ENCODE measurements at regions not wholly inside any gene's neighbourhood (a gene's known extent, or its start where the extent isn't known, plus 50 kb on each side); places are given as distances from the start of the nearest gene placed in this dataset.
"Not testable (repeated sequence)": the region's sequence is repeated elsewhere in the genome, so short reads cannot be mapped to it uniquely, and the experiment has no call there.

DNA sequence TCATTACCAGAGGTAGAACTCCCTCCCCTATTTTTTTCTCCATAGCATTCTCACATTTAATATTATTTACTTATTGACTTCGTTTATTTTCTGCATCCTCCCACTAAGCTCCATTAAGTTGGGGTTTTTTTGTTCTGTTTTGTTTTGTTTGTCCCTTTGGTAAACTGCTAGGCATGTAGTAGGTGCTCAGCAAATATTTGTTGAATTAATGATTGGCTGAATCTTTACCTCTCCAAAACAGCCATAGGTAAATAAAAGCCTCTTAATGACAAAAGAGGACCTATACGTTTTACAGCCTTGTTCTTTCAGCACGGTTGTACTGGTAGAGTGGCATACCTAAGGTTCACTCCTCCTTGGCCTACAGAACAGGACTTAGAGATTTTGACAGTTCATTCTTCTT is 52.0 kb downstream of the PRORP start:
- no peak overlapping the region for H3K4me2 ChIP-seq (ENCODE audit: low read length)
- H3K27me3 ChIP-seq (ENCODE audit: control insufficient read depth, insufficient read depth, low read length) = no peaks in the 10 kb centered on the region
- no peaks in the 10 kb centered on the region for H3K4me1 ChIP-seq (ENCODE audit: control insufficient read depth, insufficient read depth, low read length)
- H3K4me3 ChIP-seq (ENCODE audit: low read length) = no peak overlapping the region
- H3K9me3 ChIP-seq (replicated peaks; ENCODE audit: low read length) = no peaks in the 10 kb centered on the region
- no peaks in the 10 kb centered on the region for H3K36me3 ChIP-seq (ENCODE audit: insufficient read depth, low read length)
- H3K9ac ChIP-seq (ENCODE audit: low read depth, low read length) = no peak overlapping the region

DNA sequence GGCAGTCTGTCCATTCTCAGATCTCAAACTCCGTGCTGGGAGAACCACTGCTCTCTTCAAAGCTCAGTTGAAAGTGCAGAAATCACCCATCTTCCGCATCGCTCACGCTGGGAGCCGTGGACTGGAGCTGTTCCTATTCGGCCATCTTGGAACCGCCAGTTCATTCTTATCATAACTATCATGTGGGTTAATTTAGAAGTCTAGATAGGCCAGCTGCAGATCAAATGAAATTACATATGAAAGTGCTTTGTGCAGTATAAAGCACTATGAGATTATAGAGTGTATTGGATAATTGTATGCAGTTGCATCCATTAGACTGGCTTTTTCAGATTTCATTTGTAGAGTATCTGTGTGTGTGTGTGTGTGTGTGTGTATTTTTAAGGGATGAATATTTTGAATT is 57.8 kb downstream of the PRORP start:
- no peak overlapping the region for H3K9ac ChIP-seq (ENCODE audit: low read depth, low read length)
- no peaks in the 10 kb centered on the region for H3K36me3 ChIP-seq (ENCODE audit: insufficient read depth, low read length)
- H3K4me2 ChIP-seq (ENCODE audit: low read length) = no peak overlapping the region
- no peaks in the 10 kb centered on the region for H3K27me3 ChIP-seq (ENCODE audit: control insufficient read depth, insufficient read depth, low read length)
- no peaks in the 10 kb centered on the region for H3K4me1 ChIP-seq (ENCODE audit: control insufficient read depth, insufficient read depth, low read length)
- no peak overlapping the region for H3K4me3 ChIP-seq (ENCODE audit: low read length)
- no peaks in the 10 kb centered on the region for H3K9me3 ChIP-seq (replicated peaks; ENCODE audit: low read length)

DNA sequence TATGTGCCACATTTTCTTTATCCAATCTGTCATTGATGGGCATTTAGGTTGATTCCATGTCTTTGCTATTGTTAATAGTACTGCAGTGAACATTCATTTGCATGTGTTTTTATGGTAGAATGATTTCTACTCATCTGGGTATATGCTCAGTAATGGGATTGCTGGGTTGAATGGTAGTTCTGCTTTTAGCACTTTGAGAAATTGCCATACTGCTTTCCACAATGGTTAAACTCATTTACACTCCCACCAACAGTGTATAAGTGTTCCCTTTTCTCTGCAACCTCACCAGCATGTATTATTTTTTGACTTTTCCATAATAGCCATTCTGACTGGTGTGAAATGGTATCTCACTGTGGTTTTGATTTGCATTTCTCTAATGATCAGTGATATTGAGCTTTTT is 62.5 kb downstream of the PRORP start:
- H3K4me3 ChIP-seq (ENCODE audit: low read length) = not testable (repeated sequence)

DNA sequence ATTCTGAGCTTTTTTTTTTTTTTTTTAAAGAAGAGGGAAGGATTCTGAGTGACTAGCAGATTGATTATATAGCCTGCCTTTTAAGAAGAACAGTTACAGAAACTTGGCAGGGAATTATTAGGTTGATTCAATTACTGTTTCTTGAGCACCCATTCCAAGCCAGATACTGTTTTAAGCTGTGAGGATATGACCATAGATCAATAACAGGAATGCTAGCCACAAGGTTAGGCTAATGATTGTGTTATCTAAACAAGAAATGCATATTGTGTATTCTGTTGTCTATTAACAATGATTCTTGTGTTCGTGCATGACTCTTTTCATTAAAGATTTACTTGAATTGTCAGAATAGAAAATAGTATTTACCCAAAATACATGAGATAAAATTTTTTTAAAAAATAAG is 67.1 kb downstream of the PRORP start:
- Histone ChIP-seq H3K4me1 (ENCODE audit: control insufficient read depth, insufficient read depth, low read length) (no peaks in the 10 kb centered on the region), H3K36me3 (ENCODE audit: insufficient read depth, low read length) (no peaks in the 10 kb centered on the region), H3K27me3 (ENCODE audit: control insufficient read depth, insufficient read depth, low read length) (no peaks in the 10 kb centered on the region), H3K4me2 (ENCODE audit: low read length) (no peak overlapping the region), H3K9me3 (replicated peaks; ENCODE audit: low read length) (no peaks in the 10 kb centered on the region), H3K9ac (ENCODE audit: low read depth, low read length) (no peak overlapping the region), H3K4me3 (ENCODE audit: low read length) (no peak overlapping the region)

More for the DNA sequence above, 62.5 kb downstream of the PRORP start:
- not testable (repeated sequence) for H3K27me3 ChIP-seq (ENCODE audit: control insufficient read depth, insufficient read depth, low read length); H3K4me1 ChIP-seq (ENCODE audit: control insufficient read depth, insufficient read depth, low read length); H3K36me3 ChIP-seq (ENCODE audit: insufficient read depth, low read length); H3K9me3 ChIP-seq (replicated peaks; ENCODE audit: low read length); H3K4me2 ChIP-seq (ENCODE audit: low read length); H3K9ac ChIP-seq (ENCODE audit: low read depth, low read length)

DNA sequence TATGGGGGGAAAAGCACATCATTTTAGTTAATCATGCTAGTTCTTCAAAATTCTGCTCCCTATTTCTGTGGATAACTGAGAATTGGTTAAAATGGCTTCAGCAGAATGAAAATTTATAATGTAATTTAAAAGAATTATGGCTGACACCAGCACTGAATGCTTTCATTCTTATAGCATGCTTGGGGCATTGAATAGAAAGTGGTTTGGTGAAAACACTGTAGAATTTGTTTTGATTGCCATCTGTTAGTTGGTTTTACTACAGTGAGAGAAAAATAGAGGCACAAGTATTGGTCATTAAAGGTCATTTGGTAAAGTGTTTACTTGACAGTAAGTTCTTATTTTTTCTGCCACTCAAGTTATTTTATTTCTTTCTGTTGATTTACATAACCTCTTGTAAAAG is 70.8 kb downstream of the PRORP start:
- no peaks in the 10 kb centered on the region for H3K9me3 ChIP-seq (replicated peaks; ENCODE audit: low read length)
- peaks cover 9% of the 10 kb centered on the region for H3K4me1 ChIP-seq (ENCODE audit: control insufficient read depth, insufficient read depth, low read length)
- H3K36me3 ChIP-seq (ENCODE audit: insufficient read depth, low read length) = no peaks in the 10 kb centered on the region
- H3K9ac ChIP-seq (ENCODE audit: low read depth, low read length) = no peak overlapping the region
- no peaks in the 10 kb centered on the region for H3K27me3 ChIP-seq (ENCODE audit: control insufficient read depth, insufficient read depth, low read length)
- H3K4me3 ChIP-seq (ENCODE audit: low read length) = no peak overlapping the region
- no peak overlapping the region for H3K4me2 ChIP-seq (ENCODE audit: low read length)

DNA sequence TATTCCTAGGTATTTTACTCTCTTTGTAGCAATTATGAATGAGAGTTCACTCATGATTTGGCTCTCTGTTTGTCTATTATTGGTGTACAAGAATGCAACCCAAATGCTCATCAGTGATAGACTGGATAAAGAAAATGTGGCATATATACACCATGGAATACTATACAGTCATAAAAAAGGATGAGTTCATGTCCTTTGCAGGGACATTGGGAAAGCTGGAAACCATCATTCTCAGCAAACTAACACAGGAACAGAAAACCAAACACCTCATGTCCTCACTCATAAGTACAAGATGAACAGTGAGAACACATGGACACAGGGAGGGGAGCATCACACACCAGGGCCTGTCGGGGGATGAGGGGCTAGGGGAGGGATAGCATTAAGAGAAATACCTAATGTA is 71.8 kb downstream of the PRORP start:
- not testable (repeated sequence) for H3K9me3 ChIP-seq (replicated peaks; ENCODE audit: low read length); H3K4me3 ChIP-seq (ENCODE audit: low read length); H3K9ac ChIP-seq (ENCODE audit: low read depth, low read length); H3K4me1 ChIP-seq (ENCODE audit: control insufficient read depth, insufficient read depth, low read length); H3K4me2 ChIP-seq (ENCODE audit: low read length); H3K36me3 ChIP-seq (ENCODE audit: insufficient read depth, low read length); H3K27me3 ChIP-seq (ENCODE audit: control insufficient read depth, insufficient read depth, low read length)

DNA sequence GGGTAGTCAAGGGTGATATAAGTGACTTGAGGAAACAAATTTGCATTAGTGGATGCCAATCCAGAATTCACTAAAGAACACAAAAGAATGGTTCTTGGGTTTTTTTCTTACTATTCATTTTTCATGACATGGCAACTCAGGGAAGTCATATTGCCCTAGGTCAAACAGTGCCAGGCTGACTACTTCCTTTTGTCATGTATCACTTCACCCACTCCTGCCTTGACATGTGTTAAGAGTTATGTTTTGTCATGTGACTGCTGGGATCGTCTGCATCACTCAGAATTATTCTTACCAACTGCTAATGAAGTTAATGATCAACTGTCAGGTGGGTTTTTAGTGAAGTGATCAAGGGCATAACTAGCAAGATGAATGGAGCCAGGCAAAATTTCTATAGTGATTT is 74.2 kb downstream of the PRORP start:
- H3K9ac ChIP-seq (ENCODE audit: low read depth, low read length) = no peak overlapping the region

DNA sequence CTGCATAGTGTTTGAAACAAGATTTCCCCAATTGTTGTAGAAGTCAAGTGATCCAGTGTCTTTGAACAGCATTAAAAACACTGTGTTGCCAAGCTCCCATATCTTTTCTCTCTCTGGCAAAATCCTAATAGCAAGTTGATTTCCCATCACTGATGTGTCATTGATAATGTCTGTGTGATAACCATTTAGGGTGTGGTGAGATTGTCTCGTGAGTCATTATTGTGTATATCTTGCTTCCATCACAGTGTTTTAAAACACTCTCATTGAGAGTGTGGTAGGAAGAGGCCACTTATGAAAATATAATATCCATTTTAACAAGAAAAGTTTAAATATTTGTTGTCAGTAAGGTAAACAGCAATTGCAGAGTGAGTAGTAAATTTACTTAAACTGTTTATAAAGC is 74.7 kb downstream of the PRORP start:
- Histone ChIP-seq H3K4me2 (ENCODE audit: low read length) (no peak overlapping the region), H3K27me3 (ENCODE audit: control insufficient read depth, insufficient read depth, low read length) (no peaks in the 10 kb centered on the region), H3K4me3 (ENCODE audit: low read length) (no peak overlapping the region), H3K9ac (ENCODE audit: low read depth, low read length) (no peak overlapping the region), H3K9me3 (replicated peaks; ENCODE audit: low read length) (no peaks in the 10 kb centered on the region), H3K4me1 (ENCODE audit: control insufficient read depth, insufficient read depth, low read length) (peaks cover 9% of the 10 kb centered on the region), H3K36me3 (ENCODE audit: insufficient read depth, low read length) (no peaks in the 10 kb centered on the region)

More for the DNA sequence above, 74.2 kb downstream of the PRORP start:
- Histone ChIP-seq H3K9me3 (replicated peaks; ENCODE audit: low read length) (no peaks in the 10 kb centered on the region), H3K36me3 (ENCODE audit: insufficient read depth, low read length) (no peaks in the 10 kb centered on the region), H3K4me2 (ENCODE audit: low read length) (no peak overlapping the region), H3K27me3 (ENCODE audit: control insufficient read depth, insufficient read depth, low read length) (no peaks in the 10 kb centered on the region), H3K4me3 (ENCODE audit: low read length) (no peak overlapping the region), H3K4me1 (ENCODE audit: control insufficient read depth, insufficient read depth, low read length) (peaks cover 9% of the 10 kb centered on the region)

DNA sequence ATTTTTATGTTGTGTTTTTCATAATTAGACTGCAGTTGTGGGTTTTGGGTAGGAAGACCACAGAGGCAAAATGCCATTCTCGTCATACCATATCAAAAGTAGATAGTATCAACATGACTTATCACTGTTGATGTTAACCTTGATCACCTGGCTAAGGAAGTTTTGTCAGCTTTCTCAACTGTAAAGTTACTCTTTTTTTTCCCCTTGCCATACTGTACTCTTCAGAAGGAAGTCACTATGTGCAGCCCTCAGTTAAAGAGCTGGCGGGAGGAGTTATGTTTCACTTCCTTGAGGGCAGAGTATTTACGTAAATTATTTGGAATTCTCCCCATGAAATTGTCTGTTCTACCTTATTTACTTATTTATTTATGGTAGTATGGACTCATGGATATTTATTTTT is 78.7 kb downstream of the PRORP start:
- H3K27me3 ChIP-seq (ENCODE audit: control insufficient read depth, insufficient read depth, low read length) = no peaks in the 10 kb centered on the region
- H3K4me2 ChIP-seq (ENCODE audit: low read length) = no peak overlapping the region
- no peaks in the 10 kb centered on the region for H3K36me3 ChIP-seq (ENCODE audit: insufficient read depth, low read length)
- H3K4me3 ChIP-seq (ENCODE audit: low read length) = no peak overlapping the region
- H3K4me1 ChIP-seq (ENCODE audit: control insufficient read depth, insufficient read depth, low read length) = peaks cover 9% of the 10 kb centered on the region
- H3K9ac ChIP-seq (ENCODE audit: low read depth, low read length) = no peak overlapping the region
- H3K9me3 ChIP-seq (replicated peaks; ENCODE audit: low read length) = no peaks in the 10 kb centered on the region

DNA sequence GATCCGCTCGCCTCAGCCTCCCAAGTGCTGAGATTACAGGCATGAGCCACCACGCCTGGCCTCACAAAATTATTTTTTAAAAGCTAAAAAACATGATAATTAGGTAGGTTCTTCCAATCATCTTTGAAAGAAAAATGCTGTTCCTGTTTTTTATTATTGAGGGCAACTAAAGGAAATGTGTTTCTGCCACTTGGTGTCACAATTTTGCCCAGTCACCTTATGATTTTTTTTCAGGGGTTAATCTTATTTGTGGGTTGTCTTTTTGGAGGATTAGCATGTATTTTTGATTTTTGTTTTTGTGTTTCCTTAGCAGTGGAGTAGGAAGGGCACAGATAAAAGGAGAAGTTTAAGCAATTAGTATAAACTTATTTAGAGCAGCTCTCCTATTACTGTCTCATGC is 79.8 kb downstream of the PRORP start:
- H3K36me3 ChIP-seq (ENCODE audit: insufficient read depth, low read length) = no peaks in the 10 kb centered on the region
- H3K4me1 ChIP-seq (ENCODE audit: control insufficient read depth, insufficient read depth, low read length) = peaks cover under 1% of the 10 kb centered on the region
- no peak overlapping the region for H3K4me2 ChIP-seq (ENCODE audit: low read length)
- no peak overlapping the region for H3K4me3 ChIP-seq (ENCODE audit: low read length)
- no peaks in the 10 kb centered on the region for H3K9me3 ChIP-seq (replicated peaks; ENCODE audit: low read length)
- no peaks in the 10 kb centered on the region for H3K27me3 ChIP-seq (ENCODE audit: control insufficient read depth, insufficient read depth, low read length)
- H3K9ac ChIP-seq (ENCODE audit: low read depth, low read length) = no peak overlapping the region

DNA sequence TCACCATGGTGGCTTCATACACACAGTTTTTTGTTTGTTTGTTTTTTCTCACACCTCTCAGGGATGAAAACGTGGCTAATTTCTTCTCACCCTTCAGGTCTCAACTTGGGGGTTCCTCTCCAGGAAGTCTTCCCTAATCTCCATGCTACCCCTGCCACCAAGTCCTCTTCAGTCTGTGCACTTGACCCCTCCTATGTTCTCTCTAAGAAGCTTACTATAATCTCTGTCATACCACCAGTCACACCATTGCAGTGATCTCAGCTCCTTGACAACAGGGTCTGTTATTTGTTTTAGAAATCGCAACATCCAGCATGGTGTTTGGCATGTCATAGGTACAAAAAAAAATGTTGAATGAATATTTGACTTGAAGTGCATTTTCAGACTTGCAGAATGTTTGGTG is 83.4 kb downstream of the PRORP start:
- Histone ChIP-seq H3K4me1 (ENCODE audit: control insufficient read depth, insufficient read depth, low read length) (no peaks in the 10 kb centered on the region), H3K36me3 (ENCODE audit: insufficient read depth, low read length) (no peaks in the 10 kb centered on the region), H3K9me3 (replicated peaks; ENCODE audit: low read length) (no peaks in the 10 kb centered on the region), H3K4me2 (ENCODE audit: low read length) (no peak overlapping the region), H3K27me3 (ENCODE audit: control insufficient read depth, insufficient read depth, low read length) (no peaks in the 10 kb centered on the region), H3K4me3 (ENCODE audit: low read length) (no peak overlapping the region), H3K9ac (ENCODE audit: low read depth, low read length) (no peak overlapping the region)

DNA sequence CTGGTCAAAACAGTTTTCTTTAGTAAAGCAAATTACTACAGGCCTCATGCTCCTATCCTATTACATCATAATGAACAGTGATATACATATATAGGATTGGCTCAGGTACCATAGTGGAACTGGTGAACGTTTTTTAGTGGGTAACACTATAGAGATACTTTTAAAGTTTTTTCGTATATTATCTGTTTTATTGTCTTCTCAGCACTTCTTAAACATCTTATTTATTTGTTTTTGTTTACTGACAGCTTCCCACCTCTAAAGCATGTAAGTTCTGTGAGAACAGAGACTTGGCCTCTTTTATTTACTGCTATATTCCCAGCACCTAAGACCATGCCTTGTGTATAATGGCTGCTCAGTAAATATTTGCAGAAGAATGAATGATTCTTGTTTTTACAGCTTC is 81.1 kb upstream of the PSMA6 start:
- Histone ChIP-seq H3K9ac (ENCODE audit: low read depth, low read length) (no peak overlapping the region), H3K4me3 (ENCODE audit: low read length) (no peak overlapping the region), H3K27me3 (ENCODE audit: control insufficient read depth, insufficient read depth, low read length) (no peaks in the 10 kb centered on the region), H3K4me2 (ENCODE audit: low read length) (no peak overlapping the region), H3K4me1 (ENCODE audit: control insufficient read depth, insufficient read depth, low read length) (peaks cover 26% of the 10 kb centered on the region), H3K9me3 (replicated peaks; ENCODE audit: low read length) (no peaks in the 10 kb centered on the region), H3K36me3 (ENCODE audit: insufficient read depth, low read length) (no peaks in the 10 kb centered on the region)

Measured in skeletal muscle satellite cell (primary cell).